ENCODE measurements at regions not wholly inside any gene's neighbourhood (a gene's known extent, or its start where the extent isn't known, plus 50 kb on each side); places are given as distances from the start of the nearest gene placed in this dataset.
"Not testable (repeated sequence)": the region's sequence is repeated elsewhere in the genome, so short reads cannot be mapped to it uniquely, and the experiment has no call there.

- 86 to 91% methylated on average over 5 to 17 of the region's 17 CpGs for WGBS, 2 donors (ENCODE audit: low coverage in 1 of 2)
- no peaks in the 10 kb centered on the region for H3K9me3 ChIP-seq
- no peaks in the 10 kb centered on the region for H3K4me1 ChIP-seq
- intact Hi-C loops (cut with DNase I; ENCODE audit: low total_unique reads) (no loop called here), in situ Hi-C loops (cut with MboI; ENCODE audit: low pct_ligation_motif_present in 1 of 4, low pct_unique_long_range_greater_than_20kb in 1 of 4, low sequenced_read_pairs in 3 of 4) (no loop called here)
- TF ChIP-seq EP300 (IDR thresholded peaks at IDR 0.05; ENCODE audit: low read depth) (no peak), POLR2A (IDR thresholded peaks at IDR 0.05) (no peak), CTCF (IDR thresholded peaks at IDR 0.05) (no peak), POLR2AphosphoS5 (IDR thresholded peaks at IDR 0.05) (no peak)
- no peak for DNase-seq
- H3K36me3 ChIP-seq, result no peaks in the 10 kb centered on the region
- no peaks in the 10 kb centered on the region for H3K27me3 ChIP-seq
- no peak overlapping the region for H3K27ac ChIP-seq
- no peak overlapping the region for H3K4me3 ChIP-seq
Observed at GRCh38 chr14:43141636-43142191, 1365.4 kb downstream of the FSCB start.

- in situ Hi-C loops (cut with MboI; ENCODE audit: low pct_ligation_motif_present in 1 of 4, low pct_unique_long_range_greater_than_20kb in 1 of 4, low sequenced_read_pairs in 3 of 4), result no loop called here
- 63 to 71% methylated on average over 1 to 2 of the region's 2 CpGs for WGBS, 2 donors (ENCODE audit: low coverage in 1 of 2)
Observed at GRCh38 chr14:43140453-43140852, 1366.6 kb downstream of the FSCB start.

GRCh38 chr14:43135877-43136411 is 1371.1 kb downstream of the FSCB start:
- Histone ChIP-seq H3K36me3 (no peaks in the 10 kb centered on the region), H3K4me3 (no peak overlapping the region), H3K4me1 (no peaks in the 10 kb centered on the region), H3K9me3 (no peaks in the 10 kb centered on the region), H3K27ac (no peak overlapping the region), H3K27me3 (no peaks in the 10 kb centered on the region)
- WGBS, 2 donors (ENCODE audit: low coverage in 1 of 2), result 84% methylated on average over 12 of the region's 23 CpGs; no CpG with 5 or more reads in 1 of the 2 donors
- intact Hi-C loops (cut with DNase I; ENCODE audit: low total_unique reads), result no loop called here
- no peak for TF ChIP-seq CTCF (IDR thresholded peaks at IDR 0.05)
- TF ChIP-seq EP300 (IDR thresholded peaks at IDR 0.05; ENCODE audit: low read depth), result no peak
- no peak for TF ChIP-seq POLR2AphosphoS5 (IDR thresholded peaks at IDR 0.05)
- TF ChIP-seq POLR2A (IDR thresholded peaks at IDR 0.05), result no peak
- in situ Hi-C loops (cut with MboI; ENCODE audit: low pct_ligation_motif_present in 1 of 4, low pct_unique_long_range_greater_than_20kb in 1 of 4, low sequenced_read_pairs in 3 of 4), result no loop called here
- DNase-seq, result no peak

More at GRCh38 chr14:43140453-43140852, 1366.6 kb downstream of the FSCB start:
- TF ChIP-seq POLR2A (IDR thresholded peaks at IDR 0.05), result no peak
- no peak for TF ChIP-seq EP300 (IDR thresholded peaks at IDR 0.05; ENCODE audit: low read depth)
- no peak for TF ChIP-seq CTCF (IDR thresholded peaks at IDR 0.05)
- no peak for TF ChIP-seq POLR2AphosphoS5 (IDR thresholded peaks at IDR 0.05)
- no peaks in the 10 kb centered on the region for H3K36me3 ChIP-seq
- no peak for DNase-seq
- no peaks in the 10 kb centered on the region for H3K4me1 ChIP-seq
- H3K4me3 ChIP-seq, result no peak overlapping the region
- H3K9me3 ChIP-seq, result no peaks in the 10 kb centered on the region
- intact Hi-C loops (cut with DNase I; ENCODE audit: low total_unique reads), result no loop called here
- no peak overlapping the region for H3K27ac ChIP-seq
- no peaks in the 10 kb centered on the region for H3K27me3 ChIP-seq

- in situ Hi-C loops (cut with MboI; ENCODE audit: low pct_ligation_motif_present in 1 of 4, low pct_unique_long_range_greater_than_20kb in 1 of 4, low sequenced_read_pairs in 3 of 4), result no loop called here
- no peak for DNase-seq
- Histone ChIP-seq H3K36me3 (no peaks in the 10 kb centered on the region), H3K4me3 (no peak overlapping the region), H3K27ac (no peak overlapping the region), H3K27me3 (no peaks in the 10 kb centered on the region), H3K9me3 (no peaks in the 10 kb centered on the region), H3K4me1 (no peaks in the 10 kb centered on the region)
- intact Hi-C loops (cut with DNase I; ENCODE audit: low total_unique reads), result no loop called here
- TF ChIP-seq POLR2AphosphoS5 (IDR thresholded peaks at IDR 0.05) (no peak), POLR2A (IDR thresholded peaks at IDR 0.05) (no peak), CTCF (IDR thresholded peaks at IDR 0.05) (no peak), EP300 (IDR thresholded peaks at IDR 0.05; ENCODE audit: low read depth) (no peak)
- 29 to 51% methylated on average over 1 of the region's 1 CpG for WGBS, 2 donors (ENCODE audit: low coverage in 1 of 2)
Observed at GRCh38 chr14:43132441-43132840, 1374.6 kb downstream of the FSCB start.

GRCh38 chr14:43128429-43128828 is 1378.7 kb downstream of the FSCB start:
- DNase-seq; H3K36me3 ChIP-seq; H3K4me3 ChIP-seq; intact Hi-C loops (cut with DNase I; ENCODE audit: low total_unique reads); H3K27me3 ChIP-seq; H3K4me1 ChIP-seq; in situ Hi-C loops (cut with MboI; ENCODE audit: low pct_ligation_motif_present in 1 of 4, low pct_unique_long_range_greater_than_20kb in 1 of 4, low sequenced_read_pairs in 3 of 4); H3K9me3 ChIP-seq; H3K27ac ChIP-seq: not testable (repeated sequence)
- WGBS, 2 donors (ENCODE audit: low coverage in 1 of 2), result 94% methylated on average over 1 of the region's 1 CpG; no CpG with 5 or more reads in 1 of the 2 donors

GRCh38 chr14:43127874-43128273 is 1379.2 kb downstream of the FSCB start:
- intact Hi-C loops (cut with DNase I; ENCODE audit: low total_unique reads); in situ Hi-C loops (cut with MboI; ENCODE audit: low pct_ligation_motif_present in 1 of 4, low pct_unique_long_range_greater_than_20kb in 1 of 4, low sequenced_read_pairs in 3 of 4): not testable (repeated sequence)
- WGBS, 2 donors (ENCODE audit: low coverage in 1 of 2), result 72 to 100% methylated on average over 1 to 3 of the region's 3 CpGs

More at GRCh38 chr14:43127874-43128273, 1379.2 kb downstream of the FSCB start:
- not testable (repeated sequence) for H3K4me3 ChIP-seq, H3K27ac ChIP-seq, H3K27me3 ChIP-seq, H3K9me3 ChIP-seq, H3K4me1 ChIP-seq, DNase-seq, H3K36me3 ChIP-seq
